RPMI7951 (cell line): ENCODE measurements at regions not wholly inside any gene's neighbourhood (a gene's known extent, or its start where the extent isn't known, plus 50 kb on each side); places are given as distances from the start of the nearest gene placed in this dataset.
"Not testable (repeated sequence)": the region's sequence is repeated elsewhere in the genome, so short reads cannot be mapped to it uniquely, and the experiment has no call there.

Source experiments
- DNase-seq: peaks from one replicate; pipeline ENCODE4 v3.0.0-alpha.2; 2012; ENCODE audit warnings: low read depth

- DNase-seq = not testable (repeated sequence)
These were observed 268.4 kb downstream of the ZNF37A start for GRCh38 chr10:38362514-38362913.

- not testable (repeated sequence) for DNase-seq
These were observed 269.9 kb downstream of the ZNF37A start for GRCh38 chr10:38364073-38364472.

- DNase-seq = peak; percentile 47
These were observed 271.8 kb downstream of the ZNF37A start for GRCh38 chr10:38365917-38366316.

GRCh38 chr10:38383800-38384199 lies 289.7 kb downstream of the ZNF37A start:
- DNase-seq = not testable (repeated sequence)

GRCh38 chr10:38386869-38387268 lies 292.7 kb downstream of the ZNF37A start:
- DNase-seq = not testable (repeated sequence)

- DNase-seq = peak; percentile 13
These were observed 296.6 kb downstream of the ZNF37A start for GRCh38 chr10:38390725-38391124.

- DNase-seq = not testable (repeated sequence)
These were observed 301.3 kb downstream of the ZNF37A start for GRCh38 chr10:38395465-38395864.

- DNase-seq = not testable (repeated sequence)
These were observed 302.2 kb downstream of the ZNF37A start for GRCh38 chr10:38396178-38396954.

GRCh38 chr10:38401565-38401964 lies 307.4 kb downstream of the ZNF37A start:
- not testable (repeated sequence) for DNase-seq

- peak; percentile 92 for DNase-seq
These were observed 308.6 kb downstream of the ZNF37A start for GRCh38 chr10:38402442-38403346.

GRCh38 chr10:38403347-38404117 lies 309.4 kb downstream of the ZNF37A start:
- peak; percentile 13 for DNase-seq

GRCh38 chr10:38423634-38424033 lies 329.5 kb downstream of the ZNF37A start:
- DNase-seq = not testable (repeated sequence)

GRCh38 chr10:38430242-38430641 lies 336.1 kb downstream of the ZNF37A start:
- not testable (repeated sequence) for DNase-seq

GRCh38 chr10:38437359-38437758 lies 343.2 kb downstream of the ZNF37A start:
- peak; percentile 3 for DNase-seq

- not testable (repeated sequence) for DNase-seq
These were observed 354.6 kb downstream of the ZNF37A start for GRCh38 chr10:38448614-38449355.

GRCh38 chr10:38449618-38450017 lies 355.5 kb downstream of the ZNF37A start:
- DNase-seq = not testable (repeated sequence)

- not testable (repeated sequence) for DNase-seq
These were observed 356.4 kb downstream of the ZNF37A start for GRCh38 chr10:38450372-38451057.

- DNase-seq = not testable (repeated sequence)
These were observed 357.3 kb downstream of the ZNF37A start for GRCh38 chr10:38451306-38451967.
